Caco-2 (cell line): ENCODE measurements at regions not wholly inside any gene's neighbourhood (a gene's known extent, or its start where the extent isn't known, plus 50 kb on each side); places are given as distances from the start of the nearest gene placed in this dataset.

Source experiments
- BruUV-seq: library from RNA; stranded (reverse); fragments of 400-500 nt; replicated peaks from 2 replicates; lab custom pipeline; 2021; lab: Mats Ljungman, UMichigan
- CTCF ChIA-PET: fragments of 300-600 bp; sonication (Branson Sonifier 250); formaldehyde crosslinking; loops from one replicate; lab custom pipeline; 2022; ENCODE audit warnings: antibody characterized with exemption; lab: Charles Lee
- POLR2A ChIA-PET: fragments of 300-600 bp; sonication (Branson Sonifier 250); formaldehyde crosslinking; loops from one replicate; lab custom pipeline; 2022; ENCODE audit warnings: antibody characterized with exemption; lab: Charles Lee
- DNase-seq, 2 experiments: peaks; one replicate each; pipeline versions ENCODE4 v3.0.0 to v3.0.0-alpha.2; 2020 to 2022
- H3K27me3 ChIP-seq: replicated peaks from 2 replicates; pipeline ENCODE4 v1.6.0; 2011; ENCODE audit warnings: low read length; ENCODE audit not compliant: control insufficient read depth, insufficient read depth
- H3K36me3 ChIP-seq: 2 replicates; pipeline ENCODE4 v1.5.1; 2011; ENCODE audit warnings: low read length; ENCODE audit not compliant: control insufficient read depth, insufficient read depth
- H3K4me1 ChIP-seq: fragments of 250-450 bp; sonication (Bioruptor Pico); 2 replicates; pipeline ENCODE4 v1.5.1; 2020; ENCODE audit warnings: mild to moderate bottlenecking
- H3K4me3 ChIP-seq: 2 replicates; pipeline ENCODE4 v1.5.1; 2011; ENCODE audit warnings: low read depth, mild to moderate bottlenecking, control low read depth, low read length
- H3K9me3 ChIP-seq: fragments of 250-450 bp; sonication (Bioruptor Pico); 2 replicates; pipeline ENCODE4 v1.5.1; 2020; ENCODE audit warnings: mild to moderate bottlenecking, moderate library complexity
- H3K27ac Mint-ChIP-seq: one replicate; pipeline ENCODE4 v1.8.0; 2022; ENCODE audit warnings: mixed read lengths; ENCODE audit not compliant: unreplicated experiment
- H3K27me3 Mint-ChIP-seq: one replicate; pipeline ENCODE4 v1.8.0; 2022; ENCODE audit warnings: mixed read lengths; ENCODE audit not compliant: insufficient read depth, unreplicated experiment
- H3K36me3 Mint-ChIP-seq: one replicate; pipeline ENCODE4 v1.8.0; 2022; ENCODE audit warnings: mild to moderate bottlenecking, mixed read lengths; ENCODE audit not compliant: insufficient read depth, unreplicated experiment
- H3K4me1 Mint-ChIP-seq: one replicate; pipeline ENCODE4 v1.8.0; 2022; ENCODE audit warnings: low read depth, mixed read lengths; ENCODE audit not compliant: unreplicated experiment
- H3K4me3 Mint-ChIP-seq: one replicate; pipeline ENCODE4 v1.8.0; 2022; ENCODE audit warnings: mild to moderate bottlenecking, moderate library complexity, mixed read lengths; ENCODE audit not compliant: unreplicated experiment
- H3K9me3 Mint-ChIP-seq: one replicate; pipeline ENCODE4 v1.8.0; 2022; ENCODE audit warnings: mixed read lengths; ENCODE audit not compliant: unreplicated experiment
- intact Hi-C: fragments of 100-400 bp; cut with micrococcal nuclease; formaldehyde crosslinking; loops from one replicate; pipeline ENCODE4 v1.10.0; 2022; ENCODE audit not compliant: unreplicated experiment
- TF ChIP-seq, protein P1 (sequence below), 2 experiments: fragments of 200-600 bp in 1 of 2; IDR thresholded peaks; 1 replicate in 1 of 2; 2 replicates in 1 of 2; pipeline versions ENCODE4 v1.5.1 to v1.8.0; 2011 to 2022; ENCODE audit warnings: antibody characterized with exemption in 1 of 2, control low read depth in 1 of 2, inconsistent platforms in 1 of 2, low read depth in 1 of 2, low read length in 1 of 2, mild to moderate bottlenecking in 1 of 2, moderate library complexity in 1 of 2; ENCODE audit not compliant: insufficient read depth in 1 of 2, severe bottlenecking in 1 of 2, unreplicated experiment in 1 of 2

DNA sequence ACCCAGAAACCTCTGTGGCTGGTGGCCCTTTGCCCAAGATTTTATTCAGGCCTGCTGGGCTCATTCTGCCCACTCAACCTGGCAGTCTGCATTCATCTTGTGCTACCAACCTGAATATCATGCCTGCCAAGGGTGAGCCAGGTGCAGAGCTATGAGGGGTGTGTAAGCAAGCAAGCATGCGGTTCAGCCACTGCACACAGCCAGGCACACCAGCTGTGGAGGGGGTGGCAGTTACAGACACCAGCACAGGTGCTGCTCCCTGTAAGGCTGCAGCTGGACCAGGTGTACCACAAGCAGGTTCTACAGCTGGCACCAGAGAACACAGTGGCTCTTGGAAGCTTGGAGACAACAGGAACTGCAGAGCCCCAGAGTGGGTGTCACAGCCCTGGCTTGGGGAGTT lies 633.2 kb downstream of the FBXO15 start:
- TF ChIP-seq, protein P1, sequence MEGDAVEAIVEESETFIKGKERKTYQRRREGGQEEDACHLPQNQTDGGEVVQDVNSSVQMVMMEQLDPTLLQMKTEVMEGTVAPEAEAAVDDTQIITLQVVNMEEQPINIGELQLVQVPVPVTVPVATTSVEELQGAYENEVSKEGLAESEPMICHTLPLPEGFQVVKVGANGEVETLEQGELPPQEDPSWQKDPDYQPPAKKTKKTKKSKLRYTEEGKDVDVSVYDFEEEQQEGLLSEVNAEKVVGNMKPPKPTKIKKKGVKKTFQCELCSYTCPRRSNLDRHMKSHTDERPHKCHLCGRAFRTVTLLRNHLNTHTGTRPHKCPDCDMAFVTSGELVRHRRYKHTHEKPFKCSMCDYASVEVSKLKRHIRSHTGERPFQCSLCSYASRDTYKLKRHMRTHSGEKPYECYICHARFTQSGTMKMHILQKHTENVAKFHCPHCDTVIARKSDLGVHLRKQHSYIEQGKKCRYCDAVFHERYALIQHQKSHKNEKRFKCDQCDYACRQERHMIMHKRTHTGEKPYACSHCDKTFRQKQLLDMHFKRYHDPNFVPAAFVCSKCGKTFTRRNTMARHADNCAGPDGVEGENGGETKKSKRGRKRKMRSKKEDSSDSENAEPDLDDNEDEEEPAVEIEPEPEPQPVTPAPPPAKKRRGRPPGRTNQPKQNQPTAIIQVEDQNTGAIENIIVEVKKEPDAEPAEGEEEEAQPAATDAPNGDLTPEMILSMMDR (IDR thresholded peaks at IDR 0.05; ENCODE audit: insufficient read depth in 1 of 2, low read depth in 1 of 2, low read length in 1 of 2, severe bottlenecking in 1 of 2, unreplicated experiment in 1 of 2) = no peak

DNA sequence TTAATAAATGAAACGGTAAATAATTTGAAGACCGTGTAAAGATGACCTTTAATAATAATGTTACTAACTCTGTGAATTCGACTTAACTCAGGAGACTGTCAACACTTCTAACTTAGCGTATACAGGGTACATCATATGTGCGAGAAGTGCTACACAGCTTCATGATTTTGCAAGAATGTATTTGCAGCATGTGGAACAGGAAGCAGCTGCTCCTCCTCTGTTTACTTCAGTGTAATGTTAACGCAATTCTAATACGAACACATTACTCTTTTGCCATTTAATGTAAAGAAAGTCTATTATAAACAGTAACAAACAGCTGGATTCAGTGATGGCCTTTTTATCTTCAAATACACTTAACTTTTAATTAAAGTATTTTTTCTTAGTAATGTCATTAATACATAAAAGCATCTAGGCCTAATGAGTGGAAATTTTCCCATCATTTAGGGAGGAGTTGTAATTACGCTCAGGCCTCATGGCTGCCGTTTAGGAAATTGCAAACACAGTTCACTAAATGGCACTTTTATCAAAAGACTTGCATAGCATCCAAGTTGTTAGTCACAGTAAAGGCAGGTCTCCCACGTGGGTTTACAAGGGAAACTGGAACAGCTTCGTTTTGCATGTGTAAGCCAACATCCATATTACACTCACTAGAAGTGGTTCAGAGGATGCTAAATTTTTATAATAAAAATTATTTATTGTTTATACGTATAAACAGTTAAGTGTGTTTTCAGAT lies 635.7 kb downstream of the FBXO15 start:
- Mint-ChIP-seq H3K9me3 (no peaks in the 10 kb centered on the region), H3K27me3 (peaks cover 3% of the 10 kb centered on the region), H3K27ac (no peak overlapping the region), H3K36me3 (no peaks in the 10 kb centered on the region), H3K4me3 (no peak overlapping the region), H3K4me1 (no peaks in the 10 kb centered on the region)
- BruUV-seq = no TSS peak
- CTCF ChIA-PET = no interaction called here
- POLR2A ChIA-PET = no interaction called here
- no peaks in the 10 kb centered on the region for H3K9me3 ChIP-seq
- intact Hi-C loops = no loop called here
- DNase-seq = no peak
- TF ChIP-seq, protein P1 (IDR thresholded peaks at IDR 0.05; ENCODE audit: insufficient read depth in 1 of 2, low read depth in 1 of 2, low read length in 1 of 2, severe bottlenecking in 1 of 2, unreplicated experiment in 1 of 2) = no peak
- no peak overlapping the region for H3K4me3 ChIP-seq
- H3K4me1 ChIP-seq = no peaks in the 10 kb centered on the region
- no peaks in the 10 kb centered on the region for H3K27me3 ChIP-seq
- H3K36me3 ChIP-seq = no peaks in the 10 kb centered on the region

More for the DNA sequence above, 633.2 kb downstream of the FBXO15 start:
- no peaks in the 10 kb centered on the region for H3K9me3 Mint-ChIP-seq
- no peak overlapping the region for H3K27ac Mint-ChIP-seq
- no TSS peak for BruUV-seq
- H3K4me3 ChIP-seq = no peak overlapping the region
- peaks cover 3% of the 10 kb centered on the region for H3K27me3 Mint-ChIP-seq
- ChIA-PET CTCF (no interaction called here), POLR2A (no interaction called here)
- H3K4me3 Mint-ChIP-seq = no peak overlapping the region
- intact Hi-C loops = no loop called here
- no peaks in the 10 kb centered on the region for H3K36me3 ChIP-seq
- no peaks in the 10 kb centered on the region for H3K27me3 ChIP-seq
- no peaks in the 10 kb centered on the region for H3K36me3 Mint-ChIP-seq
- no peaks in the 10 kb centered on the region for H3K9me3 ChIP-seq
- H3K4me1 ChIP-seq = no peaks in the 10 kb centered on the region
- no peaks in the 10 kb centered on the region for H3K4me1 Mint-ChIP-seq
- no peak for DNase-seq

DNA sequence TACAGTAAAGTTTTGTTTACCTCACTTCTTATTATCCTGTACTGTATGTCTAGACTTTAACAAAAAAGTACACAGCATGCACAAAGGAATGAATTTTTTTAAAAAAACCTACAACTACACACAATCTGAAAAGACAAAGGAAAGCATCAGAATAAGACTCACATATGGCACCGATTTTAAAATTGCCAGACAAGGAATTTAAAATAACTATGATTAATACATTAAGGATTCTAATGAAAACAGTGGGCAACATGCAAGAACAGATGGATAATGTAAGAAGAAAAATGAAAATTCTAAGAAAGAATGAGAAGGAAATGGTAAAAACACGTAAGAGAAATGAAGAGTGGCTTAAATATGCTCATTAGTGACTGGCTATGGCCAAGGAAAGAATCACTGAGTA lies 638.2 kb downstream of the FBXO15 start:
- Histone ChIP-seq H3K9me3 (no peaks in the 10 kb centered on the region), H3K36me3 (no peaks in the 10 kb centered on the region), H3K27me3 (no peaks in the 10 kb centered on the region), H3K4me3 (no peak overlapping the region), H3K4me1 (no peaks in the 10 kb centered on the region)
- H3K27me3 Mint-ChIP-seq = peaks cover 3% of the 10 kb centered on the region
- intact Hi-C loops = no loop called here
- no peak overlapping the region for H3K4me3 Mint-ChIP-seq
- CTCF ChIA-PET = no interaction called here
- no peaks in the 10 kb centered on the region for H3K36me3 Mint-ChIP-seq
- H3K9me3 Mint-ChIP-seq = no peaks in the 10 kb centered on the region
- DNase-seq = no peak
- POLR2A ChIA-PET = no interaction called here
- H3K27ac Mint-ChIP-seq = no peak overlapping the region
- TF ChIP-seq, protein P1 (IDR thresholded peaks at IDR 0.05; ENCODE audit: insufficient read depth in 1 of 2, low read depth in 1 of 2, low read length in 1 of 2, severe bottlenecking in 1 of 2, unreplicated experiment in 1 of 2) = no peak
- BruUV-seq = no TSS peak
- H3K4me1 Mint-ChIP-seq = no peaks in the 10 kb centered on the region
